ENCODE measurements at regions not wholly inside any gene's neighbourhood (a gene's known extent, or its start where the extent isn't known, plus 50 kb on each side); places are given as distances from the start of the nearest gene placed in this dataset.
"Not testable (repeated sequence)": the region's sequence is repeated elsewhere in the genome, so short reads cannot be mapped to it uniquely, and the experiment has no call there.

DNA sequence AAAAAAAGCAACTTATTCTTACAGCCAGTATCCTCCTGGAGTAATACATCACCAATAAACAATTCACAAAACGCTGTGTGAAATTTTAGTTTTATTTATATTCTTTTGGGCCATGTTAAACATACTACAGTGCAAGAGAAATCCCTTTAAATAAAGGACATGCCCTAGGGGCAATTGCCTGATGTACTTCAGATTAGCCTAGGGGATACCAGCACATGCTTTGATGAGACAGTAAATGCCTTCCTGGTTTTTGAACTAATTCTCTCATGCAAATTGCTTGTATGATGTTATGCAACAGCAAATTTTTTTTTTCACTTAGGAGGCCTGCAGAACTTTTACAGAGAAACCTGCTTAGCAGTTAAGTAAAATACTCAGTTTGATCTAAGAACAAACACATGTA is 711.9 kb upstream of the FRG1 start:
- no peaks in the 10 kb centered on the region for H3K27me3 ChIP-seq
- no peak for TF ChIP-seq CTCF (IDR thresholded peaks at IDR 0.05)
- 68 to 73% methylated on average over 1 of the region's 1 CpG for WGBS, 2 donors
- no peaks in the 10 kb centered on the region for H3K4me1 ChIP-seq
- H3K27ac ChIP-seq: no peak overlapping the region
- ATAC-seq: no peak
- no peak for DNase-seq
- intact Hi-C loops (cut with DNase I): no loop called here
- no peaks in the 10 kb centered on the region for H3K36me3 ChIP-seq
- H3K4me3 ChIP-seq: no peak overlapping the region
- peaks cover 0 to 1% (median 0%) of the 10 kb centered on the region in 11 donors for H3K9me3 ChIP-seq

DNA sequence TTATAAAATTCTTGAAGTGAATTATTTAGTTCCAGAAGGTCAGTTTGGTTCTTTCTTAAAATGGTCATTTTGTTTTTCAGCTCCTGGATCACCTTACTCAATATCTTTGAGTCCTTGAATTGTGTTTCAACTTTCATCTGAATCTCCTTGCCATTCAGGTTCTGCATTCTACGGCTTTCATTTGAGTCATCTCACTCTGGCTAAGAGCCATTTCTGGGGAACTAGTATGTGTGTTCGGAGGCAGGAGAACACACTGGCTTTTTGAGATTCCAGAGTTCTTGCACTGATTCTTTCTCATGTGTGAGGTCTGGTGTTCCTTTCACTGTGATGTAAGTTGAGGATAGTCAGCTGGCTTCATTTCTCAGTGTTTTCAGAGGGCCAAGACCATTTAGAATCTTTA is 708.4 kb upstream of the FRG1 start:
- ATAC-seq (no peak), DNase-seq (no peak)
- TF ChIP-seq CTCF (IDR thresholded peaks at IDR 0.05): no peak
- Histone ChIP-seq H3K4me3 (no peak overlapping the region), H3K9me3 (peaks cover 0 to 26% (median 0%) of the 10 kb centered on the region in 11 donors), H3K27ac (no peak overlapping the region), H3K4me1 (no peaks in the 10 kb centered on the region), H3K36me3 (no peaks in the 10 kb centered on the region), H3K27me3 (no peaks in the 10 kb centered on the region)
- 54 to 62% methylated on average over 2 of the region's 2 CpGs for WGBS, 2 donors
- intact Hi-C loops (cut with DNase I): no loop called here

- H3K27me3 ChIP-seq; H3K27ac ChIP-seq; H3K36me3 ChIP-seq; intact Hi-C loops (cut with DNase I); ATAC-seq; H3K4me3 ChIP-seq; DNase-seq; H3K4me1 ChIP-seq: not testable (repeated sequence)
- H3K9me3 ChIP-seq: peaks cover 0 to 28% (median 0%) of the 10 kb centered on the region in 11 donors
- WGBS, 2 donors: no CpG with 5 or more reads among the region's 1 CpG
Measured at GRCh38 chr4:189233754-189234153, 706.9 kb upstream of the FRG1 start.

DNA sequence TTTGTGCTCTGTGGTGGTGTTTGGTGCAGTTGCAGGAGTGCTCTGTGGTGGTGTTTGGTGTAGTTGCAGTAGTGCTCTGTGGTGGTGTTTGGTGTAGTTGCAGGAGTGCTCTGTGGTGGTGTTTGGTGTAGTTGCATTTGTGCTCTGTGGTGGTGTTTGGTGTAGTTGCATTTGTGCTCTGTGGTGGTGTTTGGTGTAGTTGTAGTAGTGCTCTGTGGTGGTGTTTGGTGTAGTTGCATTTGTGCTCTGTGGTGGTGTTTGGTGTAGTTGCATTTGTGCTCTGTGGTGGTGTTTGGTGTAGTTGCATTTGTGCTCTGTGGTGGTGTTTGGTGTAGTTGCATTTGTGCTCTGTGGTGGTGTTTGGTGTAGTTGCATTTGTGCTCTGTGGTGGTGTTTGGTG is 705.7 kb upstream of the FRG1 start:
- H3K4me1 ChIP-seq; H3K36me3 ChIP-seq; intact Hi-C loops (cut with DNase I); H3K27me3 ChIP-seq; ATAC-seq; H3K27ac ChIP-seq; H3K4me3 ChIP-seq; DNase-seq: not testable (repeated sequence)
- H3K9me3 ChIP-seq: peaks cover 0 to 31% (median 0%) of the 10 kb centered on the region in 11 donors

GRCh38 chr4:189235599-189235998 is 705.1 kb upstream of the FRG1 start:
- H3K27me3 ChIP-seq: no peaks in the 10 kb centered on the region
- no peaks in the 10 kb centered on the region for H3K4me1 ChIP-seq
- H3K9me3 ChIP-seq: peaks cover 0 to 31% (median 0%) of the 10 kb centered on the region in 11 donors
- TF ChIP-seq CTCF (IDR thresholded peaks at IDR 0.05): no peak
- DNase-seq (no peak), ATAC-seq (no peak)
- no peak overlapping the region for H3K27ac ChIP-seq
- H3K4me3 ChIP-seq: no peak overlapping the region
- H3K36me3 ChIP-seq: no peaks in the 10 kb centered on the region
- WGBS, 2 donors: 94 to 95% methylated on average over 6 of the region's 6 CpGs
- intact Hi-C loops (cut with DNase I): no loop called here

DNA sequence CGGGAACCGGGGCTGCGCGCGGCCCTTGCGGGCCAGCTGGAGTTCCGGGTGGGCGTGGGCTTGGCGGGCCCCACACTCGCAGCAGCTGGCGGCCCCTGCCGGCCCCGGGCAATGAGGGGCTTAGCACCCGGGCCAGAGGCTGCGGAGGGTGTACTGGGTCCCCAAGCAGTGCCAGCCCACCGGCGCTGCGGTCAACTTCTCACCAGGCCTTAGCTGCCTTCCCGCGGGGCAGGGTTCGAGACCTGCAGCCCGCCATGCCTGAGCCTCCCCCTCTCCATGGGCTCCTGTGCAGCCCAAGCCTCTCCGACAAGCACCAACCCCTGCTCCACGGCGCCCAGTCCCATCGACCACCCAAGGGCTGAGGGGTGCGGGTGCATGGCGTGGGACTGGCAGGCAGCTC is 704.4 kb upstream of the FRG1 start:
- H3K9me3 ChIP-seq: peaks cover 0 to 34% (median 0%) of the 10 kb centered on the region in 11 donors
- H3K4me1 ChIP-seq; H3K4me3 ChIP-seq; ATAC-seq; H3K27ac ChIP-seq; intact Hi-C loops (cut with DNase I); H3K27me3 ChIP-seq; DNase-seq; H3K36me3 ChIP-seq: not testable (repeated sequence)
- WGBS, 2 donors: 94 to 98% methylated on average over 27 to 28 of the region's 28 CpGs
